Prostate gland (tissue), 2 donors: ENCODE measurements at regions not wholly inside any gene's neighbourhood (a gene's known extent, or its start where the extent isn't known, plus 50 kb on each side); places are given as distances from the start of the nearest gene placed in this dataset.

Experiments
- CTCF ChIP-seq, 4 experiments: fragments of 200-600 bp in 2 of 4; fragments of 450-650 bp in 2 of 4; sonication (generic) in 2 of 4; IDR thresholded peaks; 1 replicate in 3 of 4; 2 replicates in 1 of 4; pipeline ENCODE4 v1.5.1; 2016 to 2019; ENCODE audit warnings: antibody characterized with exemption in 4 of 4, mild to moderate bottlenecking in 2 of 4, moderate library complexity in 2 of 4
- POLR2A ChIP-seq: fragments of 450-650 bp; IDR thresholded peaks from one replicate; pipeline ENCODE4 v1.6.1; 2016; ENCODE audit warnings: antibody characterized with exemption, mild to moderate bottlenecking

- TF ChIP-seq POLR2A (no peak), CTCF (IDR thresholded peaks at IDR 0.05) (no peak)
Observed at GRCh38 chr6:109236115-109237076, 141.1 kb downstream of the CEP57L1 start.
